HCT116 (cell line): ENCODE measurements at regions not wholly inside any gene's neighbourhood (a gene's known extent, or its start where the extent isn't known, plus 50 kb on each side); places are given as distances from the start of the nearest gene placed in this dataset.

ENCODE experiments used
- ATAC-seq: fragments of 200-7000 bp; cut with Tn5 transposase; 2 replicates; pipeline ENCODE4 v1.9.1; 2020; ENCODE audit warnings: mild to moderate bottlenecking, moderate library complexity
- BruUV-seq: library from RNA; stranded (reverse); fragments of 400-500 nt; replicated peaks from 2 replicates; lab custom pipeline; 2021; lab: Mats Ljungman, UMichigan
- CTCF ChIA-PET: fragments of 300-600 bp; sonication (Branson Sonifier 250); formaldehyde crosslinking; loops from one replicate; lab custom pipeline; 2021; ENCODE audit warnings: antibody characterized with exemption; lab: Charles Lee
- POLR2A ChIA-PET: fragments of 300-600, 350-600 bp; sonication (Branson Sonifier 250); formaldehyde crosslinking; loops from one replicate; lab custom pipeline; 2021; ENCODE audit warnings: antibody characterized with exemption; lab: Charles Lee
- RAD21 ChIA-PET, 2 experiments: fragments of 300-600 bp; sonication (Branson Sonifier 250); formaldehyde crosslinking; loops; one replicate each; lab custom pipeline; 2023; ENCODE audit warnings: low total read pairs in 2 of 2; ENCODE audit not compliant: uncharacterized antibody in 2 of 2, unreplicated experiment in 2 of 2, low non-redundant PET in 1 of 2; lab: Charles Lee
- DNase-seq: peaks from one replicate; pipeline ENCODE4 v3.0.0-alpha.2; 2010; ENCODE audit warnings: low read depth, low spot score
- H2AFZ ChIP-seq: fragments of 200-600 bp; shearing (Covaris generic), sonication (generic); 2 replicates; pipeline ENCODE4 v1.6.1; 2017; ENCODE audit warnings: low read depth, mixed run types, mixed read lengths, antibody characterized with exemption, low read length; ENCODE audit not compliant: poor library complexity, severe bottlenecking
- H3K27ac ChIP-seq: 2 replicates; pipeline ENCODE4 v1.5.1; 2012; ENCODE audit warnings: low read depth, low read length
- H3K27me3 ChIP-seq: fragments of 200-600 bp; sonication (generic); 2 replicates; pipeline ENCODE4 v1.6.1; 2016; ENCODE audit warnings: mixed run types, low read length, mixed read lengths; ENCODE audit not compliant: insufficient read depth
- H3K36me3 ChIP-seq, 2 experiments: fragments of 200-500 bp in 1 of 2; fragments of 200-600 bp in 1 of 2; sonication (Bioruptor generic) in 1 of 2; sonication (generic) in 1 of 2; 2 replicates each; pipeline versions ENCODE4 v1.5.1 to v1.6.1; 2014 to 2016; ENCODE audit warnings: low read length in 2 of 2, inconsistent platforms in 1 of 2, mixed read lengths in 1 of 2, mixed run types in 1 of 2; ENCODE audit not compliant: insufficient read depth in 2 of 2, control insufficient read depth in 1 of 2
- H3K4me1 ChIP-seq, 2 experiments: fragments of 200-600 bp in 1 of 2; sonication (generic) in 1 of 2; 2 replicates each; pipeline versions ENCODE4 v1.5.1 to v1.6.1; 2012 to 2017; ENCODE audit warnings: low read length in 2 of 2, inconsistent platforms in 1 of 2, mild to moderate bottlenecking in 1 of 2, mixed read lengths in 1 of 2, mixed run types in 1 of 2, moderate library complexity in 1 of 2; ENCODE audit not compliant: insufficient read depth in 2 of 2, control insufficient read depth in 1 of 2
- H3K4me2 ChIP-seq: fragments of 200-600 bp; sonication (generic); 2 replicates; pipeline ENCODE4 v1.6.1; 2017; ENCODE audit warnings: mixed run types, low read length, mixed read lengths
- H3K4me3 ChIP-seq, 2 experiments: fragments of 200-600 bp in 1 of 2; sonication (generic) in 1 of 2; replicated peaks in 1 of 2; 2 replicates each; pipeline ENCODE4 v1.5.1; 2011 to 2016; ENCODE audit warnings: low read length in 2 of 2, control low read depth in 1 of 2, low read depth in 1 of 2, mild to moderate bottlenecking in 1 of 2, mixed read lengths in 1 of 2, mixed run types in 1 of 2
- H3K79me2 ChIP-seq: fragments of 200-600 bp; sonication (generic); 2 replicates; pipeline ENCODE4 v1.6.1; 2017; ENCODE audit warnings: mild to moderate bottlenecking, mixed run types, low read length, moderate library complexity, mixed read lengths; ENCODE audit not compliant: insufficient read depth
- H3K9ac ChIP-seq: fragments of 200-600 bp; sonication (generic); 2 replicates; pipeline ENCODE4 v1.6.1; 2016; ENCODE audit warnings: low read length, mixed read lengths
- H3K9me2 ChIP-seq: fragments of 200-600 bp; sonication (generic), shearing (Covaris generic); 2 replicates; pipeline ENCODE4 v1.6.1; 2017; ENCODE audit warnings: mixed run types, mild to moderate bottlenecking, moderate library complexity; ENCODE audit not compliant: insufficient read depth
- H3K9me3 ChIP-seq, 2 experiments: fragments of 200-500 bp in 1 of 2; fragments of 200-600 bp in 1 of 2; sonication (Bioruptor generic) in 1 of 2; sonication (generic) in 1 of 2; 2 replicates each; pipeline ENCODE4 v1.6.1; 2014 to 2017; ENCODE audit warnings: low read length in 2 of 2, mixed read lengths in 2 of 2, inconsistent platforms in 1 of 2, low read depth in 1 of 2, mild to moderate bottlenecking in 1 of 2, mixed run types in 1 of 2, moderate library complexity in 1 of 2; ENCODE audit not compliant: control insufficient read depth in 1 of 2, insufficient read depth in 1 of 2
- H4K20me1 ChIP-seq: fragments of 200-600 bp; sonication (generic), shearing (Covaris generic); 2 replicates; pipeline ENCODE4 v1.6.1; 2017; ENCODE audit warnings: mixed run types, mild to moderate bottlenecking, moderate library complexity; ENCODE audit not compliant: insufficient read depth
- CBX3 ChIP-seq: IDR thresholded peaks from 2 replicates; pipeline ENCODE4 v1.6.1; 2012; ENCODE audit warnings: low read depth
- CEBPB ChIP-seq: IDR thresholded peaks from 2 replicates; pipeline ENCODE4 v1.6.1; 2012; ENCODE audit warnings: low read depth
- EGR1 ChIP-seq: IDR thresholded peaks from 2 replicates; pipeline ENCODE4 v1.6.1; 2012; ENCODE audit warnings: low read depth
- RAD21 ChIP-seq: IDR thresholded peaks from 2 replicates; pipeline ENCODE4 v1.6.1; 2012; ENCODE audit warnings: low read depth, mild to moderate bottlenecking
- SP1 ChIP-seq: IDR thresholded peaks from 2 replicates; pipeline ENCODE4 v1.6.1; 2012; ENCODE audit warnings: low read depth
- SRF ChIP-seq: IDR thresholded peaks from 2 replicates; pipeline ENCODE4 v1.6.1; 2012; ENCODE audit warnings: low read depth
- ZFX ChIP-seq: fragments of 450-650 bp; IDR thresholded peaks from 2 replicates; pipeline ENCODE4 v1.6.1; 2017
- intact Hi-C: fragments of 100-400 bp; cut with micrococcal nuclease; formaldehyde crosslinking; loops from 2 replicates; pipeline ENCODE4 v1.10.0; 2022
- TF ChIP-seq, protein P1 (sequence below): IDR thresholded peaks from 2 replicates; pipeline ENCODE4 v1.6.1; 2012; ENCODE audit warnings: low read depth

DNA sequence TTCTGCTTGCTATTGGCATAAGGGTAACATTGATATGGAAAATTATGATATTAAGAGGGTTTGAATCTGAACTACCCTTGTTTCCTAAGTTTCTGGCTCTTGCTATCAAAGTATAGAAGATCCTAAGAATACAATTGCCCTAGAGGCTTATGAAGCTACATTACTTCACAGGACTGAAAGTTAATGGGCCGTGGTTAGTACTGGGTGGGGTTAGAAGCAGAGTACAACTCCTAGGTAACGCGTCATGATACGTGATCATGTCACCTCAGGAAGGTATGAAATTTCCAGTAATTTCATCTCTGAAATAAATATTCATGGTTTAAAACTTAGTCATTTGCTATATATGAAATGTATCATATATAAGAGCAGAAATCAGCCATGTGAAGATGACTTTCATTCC is 743.8 kb upstream of the NEGR1 start:
- intact Hi-C loops: no loop called here
- ChIA-PET RAD21 (no interaction called here), POLR2A (no interaction called here), CTCF (no interaction called here)
- H3K4me3 ChIP-seq: no peak overlapping the region
- H4K20me1 ChIP-seq: no peaks in the 10 kb centered on the region; the same call in 1 of the 2 replicates
- DNase-seq: no peak
- H3K4me1 ChIP-seq: no peaks in the 10 kb centered on the region
- no peak for ATAC-seq
- BruUV-seq: no TSS peak
- no peaks in the 10 kb centered on the region for H3K9me2 ChIP-seq
- no peaks in the 10 kb centered on the region for H3K27me3 ChIP-seq
- peaks cover 9 to 16% of the 10 kb centered on the region in 2 experiments; a peak in 2 of 4 replicates for H3K9me3 ChIP-seq
- TF ChIP-seq SP1: no peak
- TF ChIP-seq, all 23 proteins: peak for 0
- H3K27ac ChIP-seq: no peak overlapping the region
- no peak overlapping the region for H2AFZ ChIP-seq
- no peak overlapping the region for H3K9ac ChIP-seq
- no peak overlapping the region for H3K4me2 ChIP-seq
- H3K36me3 ChIP-seq: no peaks in the 10 kb centered on the region
- H3K79me2 ChIP-seq: no peaks in the 10 kb centered on the region

DNA sequence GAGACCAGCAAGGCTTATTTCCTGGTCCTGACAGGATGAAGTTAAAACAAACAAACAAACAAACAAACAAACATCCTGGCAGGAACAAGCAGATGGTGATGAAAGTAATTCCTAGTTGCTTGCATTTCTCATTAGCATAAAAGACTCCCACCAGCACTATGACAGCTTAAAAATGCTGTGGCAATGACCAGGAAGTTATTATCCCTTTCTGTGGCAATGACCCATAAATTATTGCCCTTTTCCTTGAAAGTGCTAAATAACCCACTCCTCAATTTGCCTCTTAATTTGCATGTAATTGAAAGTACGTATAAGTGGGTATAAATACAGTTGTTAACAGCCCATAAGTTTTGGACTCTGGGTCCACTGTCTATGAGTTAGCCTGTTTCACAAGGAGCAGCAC is 727.6 kb upstream of the NEGR1 start:
- intact Hi-C loops: no loop called here
- peaks cover 0 to 11% of the 10 kb centered on the region in 2 experiments; a peak in 2 of 4 replicates for H3K9me3 ChIP-seq
- no peaks in the 10 kb centered on the region for H3K9me2 ChIP-seq
- H3K9ac ChIP-seq: no peak overlapping the region
- H3K4me3 ChIP-seq: no peak overlapping the region
- no TSS peak for BruUV-seq
- no peak overlapping the region for H3K4me2 ChIP-seq
- TF ChIP-seq SRF (no peak), EGR1 (no peak), CEBPB (no peak), ZFX (no peak), RAD21 (no peak), CBX3 (no peak)
- TF ChIP-seq, protein P1, sequence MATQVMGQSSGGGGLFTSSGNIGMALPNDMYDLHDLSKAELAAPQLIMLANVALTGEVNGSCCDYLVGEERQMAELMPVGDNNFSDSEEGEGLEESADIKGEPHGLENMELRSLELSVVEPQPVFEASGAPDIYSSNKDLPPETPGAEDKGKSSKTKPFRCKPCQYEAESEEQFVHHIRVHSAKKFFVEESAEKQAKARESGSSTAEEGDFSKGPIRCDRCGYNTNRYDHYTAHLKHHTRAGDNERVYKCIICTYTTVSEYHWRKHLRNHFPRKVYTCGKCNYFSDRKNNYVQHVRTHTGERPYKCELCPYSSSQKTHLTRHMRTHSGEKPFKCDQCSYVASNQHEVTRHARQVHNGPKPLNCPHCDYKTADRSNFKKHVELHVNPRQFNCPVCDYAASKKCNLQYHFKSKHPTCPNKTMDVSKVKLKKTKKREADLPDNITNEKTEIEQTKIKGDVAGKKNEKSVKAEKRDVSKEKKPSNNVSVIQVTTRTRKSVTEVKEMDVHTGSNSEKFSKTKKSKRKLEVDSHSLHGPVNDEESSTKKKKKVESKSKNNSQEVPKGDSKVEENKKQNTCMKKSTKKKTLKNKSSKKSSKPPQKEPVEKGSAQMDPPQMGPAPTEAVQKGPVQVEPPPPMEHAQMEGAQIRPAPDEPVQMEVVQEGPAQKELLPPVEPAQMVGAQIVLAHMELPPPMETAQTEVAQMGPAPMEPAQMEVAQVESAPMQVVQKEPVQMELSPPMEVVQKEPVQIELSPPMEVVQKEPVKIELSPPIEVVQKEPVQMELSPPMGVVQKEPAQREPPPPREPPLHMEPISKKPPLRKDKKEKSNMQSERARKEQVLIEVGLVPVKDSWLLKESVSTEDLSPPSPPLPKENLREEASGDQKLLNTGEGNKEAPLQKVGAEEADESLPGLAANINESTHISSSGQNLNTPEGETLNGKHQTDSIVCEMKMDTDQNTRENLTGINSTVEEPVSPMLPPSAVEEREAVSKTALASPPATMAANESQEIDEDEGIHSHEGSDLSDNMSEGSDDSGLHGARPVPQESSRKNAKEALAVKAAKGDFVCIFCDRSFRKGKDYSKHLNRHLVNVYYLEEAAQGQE: no peak
- H2AFZ ChIP-seq: no peak overlapping the region
- CTCF ChIA-PET: no interaction called here
- H3K79me2 ChIP-seq: no peaks in the 10 kb centered on the region
- H4K20me1 ChIP-seq: no peaks in the 10 kb centered on the region
- no peaks in the 10 kb centered on the region for H3K4me1 ChIP-seq
- H3K27me3 ChIP-seq: no peaks in the 10 kb centered on the region
- DNase-seq: no peak
- H3K27ac ChIP-seq: no peak overlapping the region
- RAD21 ChIA-PET: no interaction called here
- no peaks in the 10 kb centered on the region for H3K36me3 ChIP-seq
- no peak for ATAC-seq
- POLR2A ChIA-PET: no interaction called here
